IMR-90 (cell line): ENCODE measurements at regions not wholly inside any gene's neighbourhood (a gene's known extent, or its start where the extent isn't known, plus 50 kb on each side); places are given as distances from the start of the nearest gene placed in this dataset.

ENCODE experiments used
- ATAC-seq: fragments of 200-7000 bp; cut with Tn5 transposase; 2 replicates; pipeline ENCODE4 v1.9.1; 2020; ENCODE audit warnings: low read depth, mild to moderate bottlenecking, moderate library complexity
- BruUV-seq: library from RNA; stranded (reverse); fragments of 400-500 nt; replicated peaks from 2 replicates; lab custom pipeline; 2021; lab: Mats Ljungman, UMichigan
- CTCF ChIA-PET: fragments of 300-600 bp; formaldehyde crosslinking; extraction: SDS; loops from one replicate; lab custom pipeline; 2021; ENCODE audit warnings: antibody characterized with exemption; lab: Yijun Ruan, JAX
- POLR2A ChIA-PET: fragments of 300-600 bp; sonication (Branson Sonifier 250); formaldehyde crosslinking; loops from one replicate; lab custom pipeline; 2022; ENCODE audit warnings: antibody characterized with exemption; ENCODE audit not compliant: unreplicated experiment; lab: Charles Lee
- DNase-seq: peaks from one replicate; pipeline ENCODE4 v3.0.0; 2013
- H2AFZ ChIP-seq: replicated peaks from 2 replicates; pipeline ENCODE3; 2013; ENCODE audit warnings: low read length, mild to moderate bottlenecking; ENCODE audit not compliant: poor library complexity
- H2AK5ac ChIP-seq: 2 replicates; pipeline ENCODE4 v1.6.1; 2013; ENCODE audit warnings: low read depth, low read length, inconsistent platforms
- H2AK9ac ChIP-seq: replicated peaks from 2 replicates; pipeline ENCODE3; 2013; ENCODE audit warnings: mild to moderate bottlenecking, low read depth, low read length, moderate library complexity; ENCODE audit not compliant: poor library complexity
- H2BK120ac ChIP-seq: 2 replicates; pipeline ENCODE4 v1.6.1; 2013; ENCODE audit warnings: low read depth, low read length, inconsistent platforms
- H2BK15ac ChIP-seq: 3 replicates; pipeline ENCODE4 v1.6.1; 2013; ENCODE audit warnings: low read depth, low read length, inconsistent platforms
- H2BK20ac ChIP-seq: 2 replicates; pipeline ENCODE4 v1.6.1; 2013; ENCODE audit warnings: low read depth, mild to moderate bottlenecking, inconsistent platforms, low read length, moderate library complexity
- H2BK5ac ChIP-seq: 2 replicates; pipeline ENCODE4 v1.6.1; 2013; ENCODE audit warnings: mild to moderate bottlenecking, low read depth, low read length, inconsistent platforms; ENCODE audit not compliant: poor library complexity, severe bottlenecking
- H3K14ac ChIP-seq: replicated peaks from 2 replicates; pipeline ENCODE4 v1.6.1; 2013; ENCODE audit warnings: low read depth, low read length, inconsistent platforms
- H3K18ac ChIP-seq: 2 replicates; pipeline ENCODE4 v1.6.1; 2013; ENCODE audit warnings: low read depth, low read length, control low read depth
- H3K23ac ChIP-seq: 2 replicates; pipeline ENCODE4 v1.6.1; 2013; ENCODE audit warnings: low read depth, low read length, inconsistent platforms
- H3K27ac ChIP-seq: 2 replicates; pipeline ENCODE4 v1.5.1; 2013; ENCODE audit warnings: mild to moderate bottlenecking, control low read depth, low read length; ENCODE audit not compliant: insufficient read depth
- H3K27me3 ChIP-seq: 2 replicates; pipeline ENCODE4 v1.6.1; 2013; ENCODE audit warnings: low read length; ENCODE audit not compliant: control insufficient read depth, insufficient read depth
- H3K36me3 ChIP-seq: 2 replicates; pipeline ENCODE4 v1.6.1; 2013; ENCODE audit warnings: low read length, mixed read lengths; ENCODE audit not compliant: control insufficient read depth, insufficient read depth
- H3K4ac ChIP-seq: 2 replicates; pipeline ENCODE4 v1.6.1; 2013; ENCODE audit warnings: low read depth, low read length, inconsistent platforms
- H3K4me1 ChIP-seq: 2 replicates; pipeline ENCODE4 v1.6.1; 2013; ENCODE audit warnings: low read length, mixed read lengths; ENCODE audit not compliant: control insufficient read depth, insufficient read depth
- H3K4me2 ChIP-seq: 2 replicates; pipeline ENCODE4 v1.6.1; 2013; ENCODE audit warnings: low read depth, mild to moderate bottlenecking, control low read depth, low read length, moderate library complexity
- H3K4me3 ChIP-seq: 2 replicates; pipeline ENCODE4 v1.5.1; 2013; ENCODE audit warnings: low read depth, mild to moderate bottlenecking, control low read depth, low read length, moderate library complexity; ENCODE audit not compliant: insufficient read depth
- H3K56ac ChIP-seq: 2 replicates; pipeline ENCODE4 v1.6.1; 2013; ENCODE audit warnings: low read length, inconsistent platforms; ENCODE audit not compliant: insufficient read depth; ENCODE audit errors: extremely low read depth
- H3K79me1 ChIP-seq, 2 experiments: 2 replicates each; pipeline ENCODE4 v1.6.1; 2013; ENCODE audit warnings: low read length in 2 of 2, inconsistent platforms in 1 of 2, low read depth in 1 of 2
- H3K9ac ChIP-seq: 2 replicates; pipeline ENCODE4 v1.6.1; 2013; ENCODE audit warnings: low read depth, low read length, control low read depth
- H3K9me1 ChIP-seq: 2 replicates; pipeline ENCODE4 v1.6.1; 2013; ENCODE audit warnings: low read length, inconsistent platforms; ENCODE audit not compliant: insufficient read depth
- H3K9me3 ChIP-seq: 2 replicates; pipeline ENCODE4 v1.6.1; 2013; ENCODE audit warnings: low read length; ENCODE audit not compliant: control insufficient read depth, insufficient read depth
- H4K20me1 ChIP-seq: 2 replicates; pipeline ENCODE4 v1.6.1; 2013; ENCODE audit warnings: low read length, inconsistent platforms; ENCODE audit not compliant: insufficient read depth
- H4K5ac ChIP-seq: 2 replicates; pipeline ENCODE4 v1.6.1; 2013; ENCODE audit warnings: mild to moderate bottlenecking, low read depth, low read length, control low read depth
- H4K8ac ChIP-seq, 2 experiments: 2 replicates each; pipeline ENCODE4 v1.6.1; 2013; ENCODE audit warnings: low read depth in 2 of 2, low read length in 2 of 2, control low read depth in 1 of 2, inconsistent platforms in 1 of 2
- H4K91ac ChIP-seq: 2 replicates; pipeline ENCODE4 v1.6.1; 2013; ENCODE audit warnings: low read depth, low read length, inconsistent platforms; ENCODE audit not compliant: insufficient read depth
- BHLHE40 ChIP-seq: fragments of 150-350 bp; IDR thresholded peaks from 2 replicates; pipeline ENCODE4 v1.6.1; 2016; ENCODE audit warnings: mild to moderate bottlenecking, low read depth, low read length
- MAZ ChIP-seq: IDR thresholded peaks from 2 replicates; pipeline ENCODE4 v1.6.1; 2012; ENCODE audit warnings: low read depth, mild to moderate bottlenecking, low read length, improper control_type of control experiment, moderate library complexity, borderline replicate concordance
- NFE2L2 ChIP-seq: fragments of 150-350 bp; IDR thresholded peaks from 2 replicates; pipeline ENCODE4 v1.6.1; 2016; ENCODE audit warnings: low read depth, mild to moderate bottlenecking, low read length
- WGBS, 2 experiments: methylation state at CpG; one replicate each; pipeline versions ENCODE4 v1.1.5 to v1.1.7; 2013; ENCODE audit warnings: missing lambda C conversion rate in 2 of 2; ENCODE audit not compliant: insufficient read length in 1 of 2; ENCODE audit errors: extremely low coverage in 2 of 2; 5-methylcytosine and 5-hydroxymethylcytosine counted together
- dilution Hi-C: fragments of 300-500 bp; cut with HindIII; formaldehyde crosslinking; loops from one replicate; pipeline ENCODE4 v1.14.3; 2018; ENCODE audit warnings: low sequenced_read_pairs; ENCODE audit not compliant: unreplicated experiment
- in situ Hi-C: fragments of 300-500 bp; cut with MboI; formaldehyde crosslinking; loops from 3 replicates; pipeline ENCODE4 v1.14.3; 2019; ENCODE audit warnings: low sequenced_read_pairs, inconsistent platforms, mixed read lengths
- intact Hi-C: fragments of 100-400 bp; cut with micrococcal nuclease; formaldehyde crosslinking; loops from 2 replicates; pipeline ENCODE4 v1.10.0; 2022

- Histone ChIP-seq H4K8ac (no peak overlapping the region), H4K5ac (no peak overlapping the region), H3K14ac (no peak overlapping the region), H2BK15ac (no peak overlapping the region), H3K4ac (no peak overlapping the region), H2AK5ac (no peak overlapping the region), H3K23ac (no peak overlapping the region), H3K56ac (no peak overlapping the region), H3K9me1 (no peaks in the 10 kb centered on the region), H4K91ac (no peak overlapping the region), H2BK5ac (no peak overlapping the region), H2AK9ac (no peak overlapping the region), H3K4me3 (no peak overlapping the region), H3K18ac (no peak overlapping the region), H3K9ac (no peak overlapping the region), H3K79me1 (no peaks in the 10 kb centered on the region), H2AFZ (no peak overlapping the region), H3K27ac (no peak overlapping the region), H3K27me3 (no peaks in the 10 kb centered on the region), H3K9me3 (no peaks in the 10 kb centered on the region), H3K4me2 (no peak overlapping the region), H4K20me1 (no peaks in the 10 kb centered on the region), H2BK120ac (no peak overlapping the region), H2BK20ac (no peak overlapping the region), H3K36me3 (no peaks in the 10 kb centered on the region), H3K4me1 (no peaks in the 10 kb centered on the region)
- ChIA-PET CTCF (no interaction called here), POLR2A (no interaction called here)
- dilution Hi-C loops, result no loop called here
- no peak for DNase-seq
- intact Hi-C loops, result no loop called here
- WGBS, 2 experiments, result no CpG with 5 or more reads among the region's 2 CpGs
- no TSS peak for BruUV-seq
- in situ Hi-C loops, result no loop called here
- no peak for ATAC-seq
- no peak for TF ChIP-seq NFE2L2
- TF ChIP-seq MAZ, result no peak
- no peak for TF ChIP-seq BHLHE40
Observed at GRCh38 chr3:18223571-18223970, 201.6 kb downstream of the SATB1 start.
